ENCODE measurements at regions not wholly inside any gene's neighbourhood (a gene's known extent, or its start where the extent isn't known, plus 50 kb on each side); places are given as distances from the start of the nearest gene placed in this dataset.

- no peak for DNase-seq (ENCODE audit: low spot score)
These were observed 455.7 kb downstream of the FGF9 start for GRCh38 chr13:22126433-22127021.

- no peak for DNase-seq (ENCODE audit: low spot score)
These were observed 456.6 kb downstream of the FGF9 start for GRCh38 chr13:22127277-22128164.

- DNase-seq (ENCODE audit: low spot score) = no peak
These were observed 457.9 kb downstream of the FGF9 start for GRCh38 chr13:22128441-22129408.

GRCh38 chr13:22130254-22130653, 459.4 kb downstream of the FGF9 start:
- DNase-seq (ENCODE audit: low spot score) = no peak

GRCh38 chr13:22134261-22134660, 463.4 kb downstream of the FGF9 start:
- no peak for DNase-seq (ENCODE audit: low spot score)

GRCh38 chr13:22135446-22135845, 464.6 kb downstream of the FGF9 start:
- DNase-seq (ENCODE audit: low spot score) = no peak

- no peak for DNase-seq (ENCODE audit: low spot score)
These were observed 466.6 kb downstream of the FGF9 start for GRCh38 chr13:22137361-22138050.

GRCh38 chr13:22138947-22139346, 468.1 kb downstream of the FGF9 start:
- no peak for DNase-seq (ENCODE audit: low spot score)

GRCh38 chr13:22141716-22142115, 470.8 kb downstream of the FGF9 start:
- no peak for DNase-seq (ENCODE audit: low spot score)

- DNase-seq (ENCODE audit: low spot score) = no peak
These were observed 472.8 kb downstream of the FGF9 start for GRCh38 chr13:22143671-22144070.

- no peak for DNase-seq (ENCODE audit: low spot score)
These were observed 473.9 kb downstream of the FGF9 start for GRCh38 chr13:22144806-22145205.

GRCh38 chr13:22148187-22148586, 477.3 kb downstream of the FGF9 start:
- no peak for DNase-seq (ENCODE audit: low spot score)

GRCh38 chr13:22152751-22153150, 481.9 kb downstream of the FGF9 start:
- no peak for DNase-seq (ENCODE audit: low spot score)

GRCh38 chr13:22154041-22154440, 483.2 kb downstream of the FGF9 start:
- DNase-seq (ENCODE audit: low spot score) = no peak

GRCh38 chr13:22161871-22162270, 491.0 kb downstream of the FGF9 start:
- DNase-seq (ENCODE audit: low spot score) = no peak

GRCh38 chr13:22162889-22163288, 492.0 kb downstream of the FGF9 start:
- no peak for DNase-seq (ENCODE audit: low spot score)

GRCh38 chr13:22168437-22169190, 497.7 kb downstream of the FGF9 start:
- DNase-seq (ENCODE audit: low spot score) = no peak

- no peak for DNase-seq (ENCODE audit: low spot score)
These were observed 498.6 kb downstream of the FGF9 start for GRCh38 chr13:22169473-22169872.

- no peak for DNase-seq (ENCODE audit: low spot score)
These were observed 502.7 kb downstream of the FGF9 start for GRCh38 chr13:22173610-22174009.

- DNase-seq (ENCODE audit: low spot score) = no peak
These were observed 504.4 kb downstream of the FGF9 start for GRCh38 chr13:22175241-22175640.

- DNase-seq (ENCODE audit: low spot score) = no peak
These were observed 504.9 kb downstream of the FGF9 start for GRCh38 chr13:22175815-22176214.

All from SK-N-DZ (cell line).